GM13976 (cell line): ENCODE measurements at regions not wholly inside any gene's neighbourhood (a gene's known extent, or its start where the extent isn't known, plus 50 kb on each side); places are given as distances from the start of the nearest gene placed in this dataset.

Experiments used
- DNase-seq: peaks from one replicate; pipeline ENCODE4 v3.0.0; 2012; ENCODE audit warnings: low spot score
- in situ Hi-C: fragments of 300-500 bp; cut with MboI; formaldehyde crosslinking; loops from one replicate; pipeline ENCODE4 v1.12.0; 2022; ENCODE audit warnings: low sequenced_read_pairs, mixed read lengths, inconsistent platforms; ENCODE audit not compliant: unreplicated experiment
- TF ChIP-seq, protein P1 (sequence below): IDR thresholded peaks from 2 replicates; pipeline ENCODE4 v1.5.1; 2012; ENCODE audit warnings: borderline replicate concordance, mild to moderate bottlenecking; ENCODE audit not compliant: insufficient read depth; ENCODE audit errors: extremely low read depth, missing control alignments, control extremely low read depth

DNA sequence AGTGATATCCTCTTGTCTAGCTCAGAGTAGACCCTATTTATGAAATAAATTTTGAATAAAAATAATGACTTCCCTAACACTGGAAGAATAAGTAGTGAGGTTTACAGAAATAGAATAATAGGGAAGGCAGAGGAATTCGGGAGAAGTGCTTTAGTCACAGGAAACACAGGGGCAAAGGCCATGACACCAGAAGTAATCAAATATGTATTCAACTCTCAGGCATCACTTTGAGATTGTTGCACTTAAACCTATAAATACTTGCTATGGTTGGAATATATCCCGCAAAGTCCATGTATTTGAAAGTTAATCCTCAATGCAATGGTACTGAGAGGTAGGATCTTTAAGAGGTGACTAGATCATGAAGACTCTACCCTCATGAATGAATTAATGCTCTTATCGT, 166.8 kb downstream of the YIPF5 start:
- TF ChIP-seq, protein P1, sequence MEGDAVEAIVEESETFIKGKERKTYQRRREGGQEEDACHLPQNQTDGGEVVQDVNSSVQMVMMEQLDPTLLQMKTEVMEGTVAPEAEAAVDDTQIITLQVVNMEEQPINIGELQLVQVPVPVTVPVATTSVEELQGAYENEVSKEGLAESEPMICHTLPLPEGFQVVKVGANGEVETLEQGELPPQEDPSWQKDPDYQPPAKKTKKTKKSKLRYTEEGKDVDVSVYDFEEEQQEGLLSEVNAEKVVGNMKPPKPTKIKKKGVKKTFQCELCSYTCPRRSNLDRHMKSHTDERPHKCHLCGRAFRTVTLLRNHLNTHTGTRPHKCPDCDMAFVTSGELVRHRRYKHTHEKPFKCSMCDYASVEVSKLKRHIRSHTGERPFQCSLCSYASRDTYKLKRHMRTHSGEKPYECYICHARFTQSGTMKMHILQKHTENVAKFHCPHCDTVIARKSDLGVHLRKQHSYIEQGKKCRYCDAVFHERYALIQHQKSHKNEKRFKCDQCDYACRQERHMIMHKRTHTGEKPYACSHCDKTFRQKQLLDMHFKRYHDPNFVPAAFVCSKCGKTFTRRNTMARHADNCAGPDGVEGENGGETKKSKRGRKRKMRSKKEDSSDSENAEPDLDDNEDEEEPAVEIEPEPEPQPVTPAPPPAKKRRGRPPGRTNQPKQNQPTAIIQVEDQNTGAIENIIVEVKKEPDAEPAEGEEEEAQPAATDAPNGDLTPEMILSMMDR = no peak
- no peak for DNase-seq
- in situ Hi-C loops = no loop called here

GRCh38 chr5:144004146-144004545, 166.3 kb downstream of the YIPF5 start:
- in situ Hi-C loops = no loop called here
- DNase-seq = no peak
- TF ChIP-seq, protein P1 = no peak

DNA sequence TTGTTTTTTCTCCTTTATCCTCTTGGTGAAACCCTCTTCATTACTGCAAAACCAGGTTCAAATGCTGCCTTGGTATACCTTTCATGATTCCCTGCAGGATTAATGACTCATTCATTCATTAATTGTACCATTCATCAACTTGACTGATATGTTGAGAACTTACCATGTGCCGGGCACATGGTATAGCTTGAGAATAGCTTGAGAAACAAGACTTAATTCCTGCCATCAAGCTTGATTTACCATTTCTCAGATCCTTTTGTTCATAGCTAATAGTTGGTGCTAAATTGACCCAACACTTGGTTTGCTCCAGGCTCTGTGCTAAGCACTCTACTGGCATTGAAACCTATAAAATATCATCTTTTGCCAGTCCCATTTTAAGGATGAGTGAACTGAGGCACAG, 165.7 kb downstream of the YIPF5 start:
- DNase-seq = no peak
- in situ Hi-C loops = no loop called here
- TF ChIP-seq, protein P1 = no peak

GRCh38 chr5:144009116-144009515, 161.3 kb downstream of the YIPF5 start:
- no peak for DNase-seq
- in situ Hi-C loops = no loop called here
- TF ChIP-seq, protein P1 = no peak

DNA sequence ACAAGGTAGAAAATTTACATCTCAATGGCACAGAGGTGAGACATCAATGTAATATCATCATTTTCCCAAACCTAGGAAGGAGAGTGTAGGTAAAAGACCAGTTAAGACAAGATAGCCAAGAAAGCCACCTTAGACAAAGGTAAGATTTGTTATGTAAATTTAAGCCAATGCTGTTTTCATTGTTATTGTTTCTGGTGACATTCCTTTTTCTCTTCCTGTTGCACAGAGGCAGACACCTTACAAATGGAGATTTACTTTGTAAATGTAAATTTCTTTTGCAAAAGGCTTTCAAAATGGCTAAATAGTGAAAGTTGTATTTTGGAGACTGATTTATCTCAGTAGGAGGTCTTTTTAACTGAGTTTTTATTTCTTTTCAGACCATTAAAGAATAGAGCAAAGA, 159.1 kb downstream of the YIPF5 start:
- TF ChIP-seq, protein P1 = no peak
- DNase-seq = no peak
- in situ Hi-C loops = no loop called here

- DNase-seq = no peak
- in situ Hi-C loops = no loop called here
- TF ChIP-seq, protein P1 = no peak
Observed at GRCh38 chr5:144013816-144014215, 156.6 kb downstream of the YIPF5 start.

GRCh38 chr5:144015961-144016360, 154.5 kb downstream of the YIPF5 start:
- in situ Hi-C loops = no loop called here
- no peak for DNase-seq
- TF ChIP-seq, protein P1 = no peak
